K562 (cell line): ENCODE measurements at regions not wholly inside any gene's neighbourhood (a gene's known extent, or its start where the extent isn't known, plus 50 kb on each side); places are given as distances from the start of the nearest gene placed in this dataset.

Experiments
- ATAC-seq: fragments of 200-7000 bp; cut with Tn5 transposase; 3 replicates; pipeline ENCODE4 v1.9.1; 2020; ENCODE audit warnings: moderate library complexity
- BruUV-seq: library from RNA; stranded (reverse); fragments of 400-500 nt; replicated peaks from 2 replicates; lab custom pipeline; 2021; lab: Mats Ljungman, UMichigan
- CTCF ChIA-PET: fragments of 300-600 bp; formaldehyde crosslinking; extraction: SDS; loops from one replicate; lab custom pipeline; 2021; ENCODE audit warnings: low intra/inter-chr PET ratio; lab: Yijun Ruan, JAX
- POLR2A ChIA-PET: fragments of 300-600, 350-650 bp; sonication (Branson Sonifier 250); formaldehyde crosslinking; extraction: SDS; loops from one replicate; lab custom pipeline; 2021; ENCODE audit warnings: antibody characterized with exemption, inconsistent platforms; lab: Yijun Ruan, JAX
- DNase-seq, 4 experiments: peaks; one replicate each; pipeline versions ENCODE4 v3.0.0 to v3.0.0-alpha.2; 2011 to 2018; ENCODE audit warnings: low spot score in 3 of 4, mixed read lengths in 3 of 4; ENCODE audit errors: extremely low read depth in 1 of 4
- FAIRE-seq: peaks from 2 replicates; lab custom pipeline; 2011; peaks lifted over from hg19 to GRCh38; lab: Jason Lieb, UNC
- H2AFZ ChIP-seq: 2 replicates; pipeline ENCODE4 v1.6.0; 2011; ENCODE audit warnings: low read depth, low read length, control low read depth, inconsistent platforms
- H3K27ac ChIP-seq: fragments of 200-600 bp; 3 replicates; pipeline ENCODE4 v1.8.0; 2011; ENCODE audit warnings: low read depth, mild to moderate bottlenecking, control low read depth, inconsistent platforms, low read length, moderate library complexity, mixed read lengths; ENCODE audit errors: extremely low read depth
- H3K27me3 ChIP-seq, 2 experiments: fragments of 300-600 bp in 1 of 2; 2 replicates in 1 of 2; 3 replicates in 1 of 2; pipeline versions ENCODE4 v1.6.0 to v1.8.0; 2011; ENCODE audit warnings: inconsistent platforms in 2 of 2, low read length in 2 of 2, mild to moderate bottlenecking in 1 of 2, mixed read lengths in 1 of 2, moderate library complexity in 1 of 2; ENCODE audit not compliant: control insufficient read depth in 2 of 2, insufficient read depth in 2 of 2
- H3K36me3 ChIP-seq: fragments of 300-600 bp; 3 replicates; pipeline ENCODE4 v1.8.0; 2011; ENCODE audit warnings: mild to moderate bottlenecking, low read length, inconsistent platforms; ENCODE audit not compliant: control insufficient read depth, insufficient read depth
- H3K4me1 ChIP-seq, 2 experiments: fragments of 200-600 bp in 1 of 2; replicated peaks in 1 of 2; 2 replicates in 1 of 2; 3 replicates in 1 of 2; pipeline versions ENCODE4 v1.5.1 to v1.8.0; 2011; ENCODE audit warnings: inconsistent platforms in 2 of 2, low read length in 2 of 2, mild to moderate bottlenecking in 1 of 2, mixed read lengths in 1 of 2, moderate library complexity in 1 of 2; ENCODE audit not compliant: control insufficient read depth in 2 of 2, insufficient read depth in 2 of 2
- H3K4me2 ChIP-seq: 2 replicates; pipeline ENCODE4 v1.6.1; 2011; ENCODE audit warnings: low read length, control low read depth, inconsistent platforms, mixed read lengths; ENCODE audit not compliant: insufficient read depth
- H3K4me3 ChIP-seq: fragments of 200-600 bp; sonication (generic), shearing (Covaris generic); 2 replicates; pipeline ENCODE4 v1.5.1; 2016; ENCODE audit warnings: control low read depth, inconsistent platforms
- H3K79me2 ChIP-seq: fragments of 200-600 bp; 3 replicates; pipeline ENCODE4 v1.8.0; 2011; ENCODE audit warnings: low read length, inconsistent platforms; ENCODE audit not compliant: control insufficient read depth, insufficient read depth
- H3K9ac ChIP-seq, 2 experiments: 2 replicates each; pipeline versions ENCODE4 v1.6.0 to v1.6.1; 2011; ENCODE audit warnings: low read depth in 2 of 2, low read length in 2 of 2, control low read depth in 1 of 2, inconsistent platforms in 1 of 2, mild to moderate bottlenecking in 1 of 2, mixed read lengths in 1 of 2; ENCODE audit not compliant: insufficient read depth in 1 of 2
- H3K9me1 ChIP-seq: one replicate; pipeline ENCODE4 v1.6.0; 2011; ENCODE audit warnings: inconsistent platforms, mild to moderate bottlenecking, low read length, moderate library complexity; ENCODE audit not compliant: control insufficient read depth, insufficient read depth
- H3K9me3 ChIP-seq: replicated peaks from 2 replicates; pipeline ENCODE4 v1.5.1; 2011; ENCODE audit warnings: low read depth, low read length, inconsistent platforms; ENCODE audit not compliant: control insufficient read depth, insufficient read depth
- H4K20me1 ChIP-seq: replicated peaks from 2 replicates; pipeline ENCODE4 v1.6.1; 2011; ENCODE audit warnings: low read length, inconsistent platforms, mixed read lengths; ENCODE audit not compliant: control insufficient read depth, insufficient read depth
- CBFA2T2 ChIP-seq: fragments of 450-650 bp; conservative IDR thresholded peaks from 2 replicates; pipeline ENCODE4 v1.6.1; 2017; ENCODE audit warnings: mild to moderate bottlenecking
- HCFC1 ChIP-seq: IDR thresholded peaks from 2 replicates; pipeline ENCODE4 v1.6.1; 2012; ENCODE audit warnings: low read depth, low read length, improper control_type of control experiment
- KLF13 ChIP-seq: fragments of 450-650 bp; IDR thresholded peaks from 2 replicates; pipeline ENCODE4 v1.6.1; 2016; ENCODE audit warnings: missing genetic modification characterization, low read depth, mild to moderate bottlenecking, missing compliant biosample characterization, moderate library complexity, borderline replicate concordance
- MAFG ChIP-seq: fragments of 450-650 bp; conservative IDR thresholded peaks from 2 replicates; pipeline ENCODE4 v1.6.1; 2016; ENCODE audit warnings: missing genetic modification characterization, missing compliant biosample characterization
- ZNF224 ChIP-seq: sonication (generic); formaldehyde crosslinking; IDR thresholded peaks from 2 replicates; pipeline ENCODE4 v1.8.0; 2022; ENCODE audit warnings: mild to moderate bottlenecking, missing genetic modification reagents
- WGBS: fragments of 100-300 bp; shearing (Covaris generic); methylation state at CpG from one replicate; pipeline ENCODE4 v1.1.6; 2016; ENCODE audit warnings: low coverage, mixed read lengths; ENCODE audit not compliant: insufficient coverage; ENCODE audit errors: missing lambda C conversion rate; 5-methylcytosine and 5-hydroxymethylcytosine counted together
- in situ Hi-C: fragments of 300-500 bp; cut with MboI; formaldehyde crosslinking; loops from 4 replicates; pipeline ENCODE4 v1.15.0; 2018; ENCODE audit warnings: inconsistent platforms, mixed read lengths
- intact Hi-C: fragments of 100-400 bp; cut with micrococcal nuclease; formaldehyde crosslinking; loops from 2 replicates; pipeline ENCODE4 v1.14.2; 2022
- TF ChIP-seq, protein P1 (sequence below), 2 experiments: IDR thresholded peaks in 1 of 2; conservative IDR thresholded peaks in 1 of 2; 2 replicates each; pipeline ENCODE4 v1.6.1; 2016; ENCODE audit warnings: low read depth in 2 of 2, mild to moderate bottlenecking in 1 of 2, missing compliant biosample characterization in 1 of 2, missing genetic modification characterization in 1 of 2, moderate library complexity in 1 of 2
- TF ChIP-seq, protein P2 (sequence below): fragments of 450-650 bp; IDR thresholded peaks from 2 replicates; pipeline ENCODE4 v1.6.1; 2016; ENCODE audit warnings: mild to moderate bottlenecking, moderate library complexity
- TF ChIP-seq, protein P3 (sequence below): fragments of 250-450 bp; sonication (Bioruptor Pico); IDR thresholded peaks from 2 replicates; pipeline ENCODE4 v1.8.0; 2021; ENCODE audit warnings: moderate library complexity, mild to moderate bottlenecking, inconsistent platforms

DNA sequence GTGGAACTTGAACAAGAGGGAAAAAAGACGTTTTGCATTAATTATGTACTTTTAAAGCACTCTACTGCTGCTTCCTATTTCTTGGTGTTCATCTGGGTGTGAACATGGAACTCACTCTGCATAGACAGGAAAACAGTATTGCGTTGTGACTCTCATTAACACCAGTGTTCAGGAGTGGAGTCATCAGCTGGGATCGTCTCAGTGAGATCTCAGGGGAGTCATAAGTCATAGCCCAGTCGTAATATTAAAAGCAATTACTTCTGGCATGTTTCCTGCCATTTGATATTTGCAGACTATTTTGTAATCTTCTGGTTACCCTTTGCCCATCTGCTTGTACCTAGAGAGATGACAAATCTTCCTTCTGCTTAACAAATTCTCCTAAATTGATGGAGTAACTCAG, 462.0 kb upstream of the ATP11B start:
- Histone ChIP-seq H3K4me3 (no peak overlapping the region), H3K9me1 (no peaks in the 10 kb centered on the region), H3K27me3 (peaks cover 0 to 5% of the 10 kb centered on the region in 2 experiments; a peak in 2 of 5 replicates), H2AFZ (no peak overlapping the region), H4K20me1 (no peaks in the 10 kb centered on the region), H3K4me2 (no peak overlapping the region), H3K79me2 (no peaks in the 10 kb centered on the region), H3K9me3 (no peaks in the 10 kb centered on the region), H3K27ac (no peak overlapping the region), H3K36me3 (no peaks in the 10 kb centered on the region), H3K9ac (no peak overlapping the region), H3K4me1 (peaks cover 0 to 3% of the 10 kb centered on the region in 2 experiments; a peak in 1 of 5 replicates)
- FAIRE-seq (no peak), ATAC-seq (no peak), DNase-seq (no peak)
- POLR2A ChIA-PET = no interaction called here
- TF ChIP-seq CBFA2T2 (no peak), ZNF224 (CRISPR knock-in tag) (no peak), KLF13 (tag) (no peak), HCFC1 (no peak), MAFG (tag) (no peak)
- TF ChIP-seq, protein P1, sequence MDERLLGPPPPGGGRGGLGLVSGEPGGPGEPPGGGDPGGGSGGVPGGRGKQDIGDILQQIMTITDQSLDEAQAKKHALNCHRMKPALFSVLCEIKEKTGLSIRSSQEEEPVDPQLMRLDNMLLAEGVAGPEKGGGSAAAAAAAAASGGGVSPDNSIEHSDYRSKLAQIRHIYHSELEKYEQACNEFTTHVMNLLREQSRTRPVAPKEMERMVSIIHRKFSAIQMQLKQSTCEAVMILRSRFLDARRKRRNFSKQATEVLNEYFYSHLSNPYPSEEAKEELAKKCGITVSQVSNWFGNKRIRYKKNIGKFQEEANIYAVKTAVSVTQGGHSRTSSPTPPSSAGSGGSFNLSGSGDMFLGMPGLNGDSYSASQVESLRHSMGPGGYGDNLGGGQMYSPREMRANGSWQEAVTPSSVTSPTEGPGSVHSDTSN (CRISPR knock-in tag; IDR thresholded peaks at IDR 0.05; ENCODE audit: low read depth) = no peak
- TF ChIP-seq, protein P1 (tag; conservative IDR thresholded peaks at IDR 0.05; ENCODE audit: low read depth) = no peak
- TF ChIP-seq, protein P2, sequence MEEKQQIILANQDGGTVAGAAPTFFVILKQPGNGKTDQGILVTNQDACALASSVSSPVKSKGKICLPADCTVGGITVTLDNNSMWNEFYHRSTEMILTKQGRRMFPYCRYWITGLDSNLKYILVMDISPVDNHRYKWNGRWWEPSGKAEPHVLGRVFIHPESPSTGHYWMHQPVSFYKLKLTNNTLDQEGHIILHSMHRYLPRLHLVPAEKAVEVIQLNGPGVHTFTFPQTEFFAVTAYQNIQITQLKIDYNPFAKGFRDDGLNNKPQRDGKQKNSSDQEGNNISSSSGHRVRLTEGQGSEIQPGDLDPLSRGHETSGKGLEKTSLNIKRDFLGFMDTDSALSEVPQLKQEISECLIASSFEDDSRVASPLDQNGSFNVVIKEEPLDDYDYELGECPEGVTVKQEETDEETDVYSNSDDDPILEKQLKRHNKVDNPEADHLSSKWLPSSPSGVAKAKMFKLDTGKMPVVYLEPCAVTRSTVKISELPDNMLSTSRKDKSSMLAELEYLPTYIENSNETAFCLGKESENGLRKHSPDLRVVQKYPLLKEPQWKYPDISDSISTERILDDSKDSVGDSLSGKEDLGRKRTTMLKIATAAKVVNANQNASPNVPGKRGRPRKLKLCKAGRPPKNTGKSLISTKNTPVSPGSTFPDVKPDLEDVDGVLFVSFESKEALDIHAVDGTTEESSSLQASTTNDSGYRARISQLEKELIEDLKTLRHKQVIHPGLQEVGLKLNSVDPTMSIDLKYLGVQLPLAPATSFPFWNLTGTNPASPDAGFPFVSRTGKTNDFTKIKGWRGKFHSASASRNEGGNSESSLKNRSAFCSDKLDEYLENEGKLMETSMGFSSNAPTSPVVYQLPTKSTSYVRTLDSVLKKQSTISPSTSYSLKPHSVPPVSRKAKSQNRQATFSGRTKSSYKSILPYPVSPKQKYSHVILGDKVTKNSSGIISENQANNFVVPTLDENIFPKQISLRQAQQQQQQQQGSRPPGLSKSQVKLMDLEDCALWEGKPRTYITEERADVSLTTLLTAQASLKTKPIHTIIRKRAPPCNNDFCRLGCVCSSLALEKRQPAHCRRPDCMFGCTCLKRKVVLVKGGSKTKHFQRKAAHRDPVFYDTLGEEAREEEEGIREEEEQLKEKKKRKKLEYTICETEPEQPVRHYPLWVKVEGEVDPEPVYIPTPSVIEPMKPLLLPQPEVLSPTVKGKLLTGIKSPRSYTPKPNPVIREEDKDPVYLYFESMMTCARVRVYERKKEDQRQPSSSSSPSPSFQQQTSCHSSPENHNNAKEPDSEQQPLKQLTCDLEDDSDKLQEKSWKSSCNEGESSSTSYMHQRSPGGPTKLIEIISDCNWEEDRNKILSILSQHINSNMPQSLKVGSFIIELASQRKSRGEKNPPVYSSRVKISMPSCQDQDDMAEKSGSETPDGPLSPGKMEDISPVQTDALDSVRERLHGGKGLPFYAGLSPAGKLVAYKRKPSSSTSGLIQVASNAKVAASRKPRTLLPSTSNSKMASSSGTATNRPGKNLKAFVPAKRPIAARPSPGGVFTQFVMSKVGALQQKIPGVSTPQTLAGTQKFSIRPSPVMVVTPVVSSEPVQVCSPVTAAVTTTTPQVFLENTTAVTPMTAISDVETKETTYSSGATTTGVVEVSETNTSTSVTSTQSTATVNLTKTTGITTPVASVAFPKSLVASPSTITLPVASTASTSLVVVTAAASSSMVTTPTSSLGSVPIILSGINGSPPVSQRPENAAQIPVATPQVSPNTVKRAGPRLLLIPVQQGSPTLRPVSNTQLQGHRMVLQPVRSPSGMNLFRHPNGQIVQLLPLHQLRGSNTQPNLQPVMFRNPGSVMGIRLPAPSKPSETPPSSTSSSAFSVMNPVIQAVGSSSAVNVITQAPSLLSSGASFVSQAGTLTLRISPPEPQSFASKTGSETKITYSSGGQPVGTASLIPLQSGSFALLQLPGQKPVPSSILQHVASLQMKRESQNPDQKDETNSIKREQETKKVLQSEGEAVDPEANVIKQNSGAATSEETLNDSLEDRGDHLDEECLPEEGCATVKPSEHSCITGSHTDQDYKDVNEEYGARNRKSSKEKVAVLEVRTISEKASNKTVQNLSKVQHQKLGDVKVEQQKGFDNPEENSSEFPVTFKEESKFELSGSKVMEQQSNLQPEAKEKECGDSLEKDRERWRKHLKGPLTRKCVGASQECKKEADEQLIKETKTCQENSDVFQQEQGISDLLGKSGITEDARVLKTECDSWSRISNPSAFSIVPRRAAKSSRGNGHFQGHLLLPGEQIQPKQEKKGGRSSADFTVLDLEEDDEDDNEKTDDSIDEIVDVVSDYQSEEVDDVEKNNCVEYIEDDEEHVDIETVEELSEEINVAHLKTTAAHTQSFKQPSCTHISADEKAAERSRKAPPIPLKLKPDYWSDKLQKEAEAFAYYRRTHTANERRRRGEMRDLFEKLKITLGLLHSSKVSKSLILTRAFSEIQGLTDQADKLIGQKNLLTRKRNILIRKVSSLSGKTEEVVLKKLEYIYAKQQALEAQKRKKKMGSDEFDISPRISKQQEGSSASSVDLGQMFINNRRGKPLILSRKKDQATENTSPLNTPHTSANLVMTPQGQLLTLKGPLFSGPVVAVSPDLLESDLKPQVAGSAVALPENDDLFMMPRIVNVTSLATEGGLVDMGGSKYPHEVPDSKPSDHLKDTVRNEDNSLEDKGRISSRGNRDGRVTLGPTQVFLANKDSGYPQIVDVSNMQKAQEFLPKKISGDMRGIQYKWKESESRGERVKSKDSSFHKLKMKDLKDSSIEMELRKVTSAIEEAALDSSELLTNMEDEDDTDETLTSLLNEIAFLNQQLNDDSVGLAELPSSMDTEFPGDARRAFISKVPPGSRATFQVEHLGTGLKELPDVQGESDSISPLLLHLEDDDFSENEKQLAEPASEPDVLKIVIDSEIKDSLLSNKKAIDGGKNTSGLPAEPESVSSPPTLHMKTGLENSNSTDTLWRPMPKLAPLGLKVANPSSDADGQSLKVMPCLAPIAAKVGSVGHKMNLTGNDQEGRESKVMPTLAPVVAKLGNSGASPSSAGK = no peak
- TF ChIP-seq, protein P3, sequence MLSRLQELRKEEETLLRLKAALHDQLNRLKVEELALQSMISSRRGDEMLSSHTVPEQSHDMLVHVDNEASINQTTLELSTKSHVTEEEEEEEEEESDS = no peak
- no TSS peak for BruUV-seq
- intact Hi-C loops = no loop called here
- CTCF ChIA-PET = no interaction called here
- 4% methylated on average over 4 of the region's 4 CpGs for WGBS
- in situ Hi-C loops = no loop called here
